HG02642 (cell line): ENCODE measurements at regions not wholly inside any gene's neighbourhood (a gene's known extent, or its start where the extent isn't known, plus 50 kb on each side); places are given as distances from the start of the nearest gene placed in this dataset.

Experiments used
- ATAC-seq: cut with Tn5 transposase; IDR thresholded peaks from one replicate; pipeline ENCODE4 v1.9.1; 2021; ENCODE audit warnings: mild to moderate bottlenecking; ENCODE audit not compliant: unreplicated experiment, poor library complexity

GRCh38 chr2:76280686-76281085 lies 570.0 kb upstream of the GCFC2 start:
- ATAC-seq, result no peak

- no peak for ATAC-seq
These were observed 568.4 kb upstream of the GCFC2 start for GRCh38 chr2:76279142-76279541.

GRCh38 chr2:76275788-76276187 lies 565.1 kb upstream of the GCFC2 start:
- ATAC-seq, result no peak

GRCh38 chr2:76274676-76275075 lies 564.0 kb upstream of the GCFC2 start:
- ATAC-seq, result no peak

GRCh38 chr2:76274160-76274559 lies 563.4 kb upstream of the GCFC2 start:
- ATAC-seq, result no peak

GRCh38 chr2:76270096-76270710 lies 559.5 kb upstream of the GCFC2 start:
- no peak for ATAC-seq

- ATAC-seq, result no peak
These were observed 558.3 kb upstream of the GCFC2 start for GRCh38 chr2:76268902-76269620.

- ATAC-seq, result no peak
These were observed 557.8 kb upstream of the GCFC2 start for GRCh38 chr2:76268484-76268883.

- no peak for ATAC-seq
These were observed 547.1 kb upstream of the GCFC2 start for GRCh38 chr2:76257802-76258201.

GRCh38 chr2:76256458-76257088 lies 545.9 kb upstream of the GCFC2 start:
- ATAC-seq, result no peak

GRCh38 chr2:76252704-76253103 lies 542.0 kb upstream of the GCFC2 start:
- ATAC-seq, result no peak

GRCh38 chr2:76251342-76251741 lies 540.6 kb upstream of the GCFC2 start:
- ATAC-seq, result no peak

- ATAC-seq, result no peak
These were observed 536.3 kb upstream of the GCFC2 start for GRCh38 chr2:76247006-76247405.

- no peak for ATAC-seq
These were observed 501.6 kb upstream of the GCFC2 start for GRCh38 chr2:76211991-76212985.

- ATAC-seq, result no peak
These were observed 499.8 kb upstream of the GCFC2 start for GRCh38 chr2:76210551-76210950.

- ATAC-seq, result no peak
These were observed 493.3 kb upstream of the GCFC2 start for GRCh38 chr2:76204048-76204447.

GRCh38 chr2:76202866-76203265 lies 492.2 kb upstream of the GCFC2 start:
- ATAC-seq, result no peak

GRCh38 chr2:76197842-76198448 lies 487.2 kb upstream of the GCFC2 start:
- ATAC-seq, result peak; percentile 75

GRCh38 chr2:76197428-76197827 lies 486.7 kb upstream of the GCFC2 start:
- ATAC-seq, result no peak
